ENCODE measurements at regions not wholly inside any gene's neighbourhood (a gene's known extent, or its start where the extent isn't known, plus 50 kb on each side); places are given as distances from the start of the nearest gene placed in this dataset.

- TF ChIP-seq YY1 (IDR thresholded peaks at IDR 0.05; ENCODE audit: insufficient read depth, insufficient read length) (no peak), ZNF274 (IDR thresholded peaks at IDR 0.05; ENCODE audit: low read depth, low read length) (no peak), SUZ12 (IDR thresholded peaks at IDR 0.05; ENCODE audit: extremely low read depth, insufficient read depth, insufficient read length) (no peak)
These were observed 161.2 kb upstream of the PIEZO2 start for GRCh38 chr18:11310476-11311086.
